ENCODE measurements at regions not wholly inside any gene's neighbourhood (a gene's known extent, or its start where the extent isn't known, plus 50 kb on each side); places are given as distances from the start of the nearest gene placed in this dataset.
"Not testable (repeated sequence)": the region's sequence is repeated elsewhere in the genome, so short reads cannot be mapped to it uniquely, and the experiment has no call there.

DNA sequence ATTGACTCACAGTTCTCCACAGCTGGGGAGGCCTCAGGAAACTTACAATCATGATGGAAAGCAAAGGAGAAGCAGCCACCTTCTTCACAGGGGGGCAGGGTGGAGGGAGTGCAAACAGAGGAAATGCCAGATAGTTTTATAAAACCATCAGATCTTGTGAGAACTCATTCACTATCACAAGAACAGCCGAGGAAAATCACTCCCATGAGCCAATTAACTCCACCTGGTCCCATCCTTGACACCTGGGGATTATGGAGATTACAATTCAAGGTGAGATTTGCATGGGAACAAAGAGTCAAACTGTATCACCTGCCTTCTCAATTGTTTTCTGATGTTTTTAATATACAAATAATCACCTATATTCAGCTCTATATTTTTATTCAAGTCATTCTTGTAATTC is 1527.3 kb upstream of the GOT2 start:
- no peak for ATAC-seq
- DNase-seq: no peak

GRCh38 chr16:60259956-60260355 is 1525.8 kb upstream of the GOT2 start:
- ATAC-seq (no peak), DNase-seq (no peak)

DNA sequence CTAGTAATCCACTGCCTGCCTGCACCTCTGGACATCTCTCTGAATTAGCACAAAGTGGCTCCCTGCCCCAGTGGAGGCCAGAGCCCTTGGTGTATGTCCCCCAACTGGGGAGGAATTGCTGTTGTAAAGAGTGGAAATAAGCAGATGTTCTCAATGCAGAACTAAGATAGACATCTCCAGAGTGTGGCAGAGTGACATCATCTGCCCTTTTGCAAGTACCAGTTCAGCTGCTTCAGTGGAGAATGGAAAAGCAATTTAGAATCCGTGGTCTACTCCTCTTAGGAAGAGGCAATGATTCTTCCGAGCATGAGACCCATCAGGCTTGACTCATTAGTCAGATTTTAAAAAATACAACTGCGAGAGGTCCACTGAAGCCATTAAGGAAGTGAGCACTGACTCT is 1512.0 kb upstream of the GOT2 start:
- ATAC-seq: no peak
- DNase-seq: no peak

- no peak for DNase-seq
Measured at GRCh38 chr16:60241671-60242070, 1507.6 kb upstream of the GOT2 start.

DNA sequence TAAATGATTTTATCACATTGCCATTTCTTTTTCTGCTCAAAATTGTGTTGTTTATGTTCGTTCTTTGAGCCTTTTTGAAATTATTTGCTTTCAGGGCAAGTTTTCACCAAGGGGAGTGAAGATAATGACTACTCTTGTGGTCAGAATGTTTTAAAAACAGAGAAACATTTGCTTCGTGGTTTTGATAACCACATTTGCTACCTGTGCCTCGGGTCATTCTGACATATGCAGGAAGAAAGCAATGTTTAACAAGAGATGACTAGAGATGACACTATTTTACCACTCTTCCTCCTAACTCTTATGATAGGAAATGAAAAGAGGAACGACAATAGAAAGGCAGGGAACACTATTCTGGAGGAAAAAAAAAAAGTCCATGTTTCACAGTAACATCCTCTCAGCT is 1496.5 kb upstream of the GOT2 start:
- DNase-seq: no peak
- no peak for ATAC-seq

More at GRCh38 chr16:60241671-60242070, 1507.6 kb upstream of the GOT2 start:
- no peak for ATAC-seq

DNA sequence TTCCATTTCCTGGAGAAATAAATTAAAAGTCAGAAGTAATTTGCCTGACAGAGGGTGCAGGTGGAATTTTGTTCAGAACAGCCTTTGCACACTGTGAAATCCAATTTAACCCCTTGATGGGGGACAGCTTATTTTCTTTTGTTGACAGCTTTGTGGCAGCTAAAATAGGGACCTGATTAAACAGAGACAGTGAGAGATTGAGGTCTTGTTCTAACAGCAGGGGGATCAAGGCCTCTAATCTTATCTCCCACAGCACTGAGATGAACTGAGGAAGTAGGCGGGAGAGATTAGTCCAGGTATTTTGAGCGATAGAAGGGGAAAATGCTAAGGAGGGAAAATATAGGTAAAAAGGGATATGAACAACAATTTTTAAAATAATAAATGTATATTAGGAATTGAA is 1491.4 kb upstream of the GOT2 start:
- no peak for ATAC-seq
- no peak for DNase-seq

- DNase-seq: no peak
- ATAC-seq: no peak
Measured at GRCh38 chr16:60217787-60218186, 1483.7 kb upstream of the GOT2 start.

GRCh38 chr16:60214311-60214710 is 1480.2 kb upstream of the GOT2 start:
- ATAC-seq (no peak), DNase-seq (no peak)

GRCh38 chr16:60206516-60206915 is 1472.4 kb upstream of the GOT2 start:
- ATAC-seq (no peak), DNase-seq (no peak)

- no peak for ATAC-seq
- no peak for DNase-seq
Measured at GRCh38 chr16:60204181-60204580, 1470.1 kb upstream of the GOT2 start.

DNA sequence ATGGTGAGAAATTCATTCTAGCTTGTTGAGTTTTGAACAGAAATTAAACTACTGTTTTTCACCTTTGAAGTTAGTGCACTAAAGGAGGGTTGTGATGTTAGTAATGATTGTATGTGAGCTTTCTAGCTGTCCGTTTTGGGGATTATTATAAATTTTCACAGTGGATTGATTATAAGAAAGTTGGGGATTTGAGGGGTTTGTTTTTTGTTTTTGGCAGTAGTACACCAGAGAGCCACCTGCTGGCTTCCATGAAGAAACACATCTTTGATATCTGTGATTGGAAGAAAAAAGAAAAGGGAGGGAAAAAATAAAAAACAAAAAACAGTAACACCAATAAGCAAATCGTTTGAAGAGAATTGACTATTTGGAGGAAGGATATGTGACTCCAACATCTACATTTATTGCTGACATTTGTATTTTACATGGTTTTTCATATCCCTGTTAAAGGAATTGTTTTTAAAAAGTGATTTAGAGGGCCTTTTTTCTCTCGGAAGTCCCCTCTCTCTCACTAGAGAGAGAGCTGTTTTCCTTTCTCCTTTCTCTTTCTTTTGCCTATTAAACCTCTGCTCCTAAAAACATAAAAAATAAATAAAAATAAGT is 1469.5 kb upstream of the GOT2 start:
- no peak for ATAC-seq
- no peak for DNase-seq

DNA sequence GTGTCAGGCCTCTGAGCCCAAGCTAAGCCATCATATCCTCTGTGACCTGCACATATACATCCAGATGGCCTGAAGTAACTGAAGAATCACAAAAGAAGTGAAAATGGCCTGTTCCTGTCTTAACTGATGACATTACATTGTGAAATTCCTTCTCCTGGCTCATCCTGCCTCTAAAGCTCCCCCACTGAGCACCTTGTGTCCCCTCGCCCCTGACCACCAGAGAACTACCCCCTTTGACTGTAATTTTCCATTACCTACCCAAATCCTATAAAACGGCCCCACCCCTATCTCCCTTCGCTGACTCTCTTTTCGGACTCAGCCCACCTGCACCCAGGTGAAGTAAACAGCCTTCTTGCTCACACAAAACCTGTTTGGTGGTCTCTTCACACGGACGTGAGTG is 1466.6 kb upstream of the GOT2 start:
- not testable (repeated sequence) for ATAC-seq

GRCh38 chr16:60200161-60200560 is 1466.0 kb upstream of the GOT2 start:
- DNase-seq (no peak), ATAC-seq (no peak)

More for the DNA sequence above, 1466.6 kb upstream of the GOT2 start:
- not testable (repeated sequence) for DNase-seq

GRCh38 chr16:60199150-60199549 is 1465.0 kb upstream of the GOT2 start:
- ATAC-seq (no peak), DNase-seq (no peak)

- DNase-seq: no peak
- no peak for ATAC-seq
Measured at GRCh38 chr16:60181536-60181935, 1447.4 kb upstream of the GOT2 start.

DNA sequence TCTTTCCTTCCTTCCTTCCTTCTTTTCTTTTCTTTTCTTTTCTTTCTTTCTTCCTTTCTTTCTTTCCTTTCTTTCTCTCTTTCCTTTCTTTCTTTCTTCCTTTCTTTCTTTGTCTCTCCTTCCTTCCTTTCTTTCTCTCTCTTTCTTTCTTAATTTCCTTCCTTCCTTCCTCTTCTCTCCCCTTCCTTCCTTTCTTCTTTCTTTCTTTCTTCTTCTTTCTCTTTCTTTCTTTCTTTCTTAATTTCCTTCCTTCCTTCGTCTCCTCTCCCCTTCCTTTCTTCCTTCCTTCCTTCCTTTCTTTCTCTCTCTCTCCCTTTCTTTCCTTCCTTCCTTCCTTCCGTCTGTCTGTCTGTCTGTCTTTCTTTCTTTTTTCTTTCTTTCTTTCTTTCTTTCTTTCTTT is 1446.5 kb upstream of the GOT2 start:
- no peak for ATAC-seq
- DNase-seq: no peak

DNA sequence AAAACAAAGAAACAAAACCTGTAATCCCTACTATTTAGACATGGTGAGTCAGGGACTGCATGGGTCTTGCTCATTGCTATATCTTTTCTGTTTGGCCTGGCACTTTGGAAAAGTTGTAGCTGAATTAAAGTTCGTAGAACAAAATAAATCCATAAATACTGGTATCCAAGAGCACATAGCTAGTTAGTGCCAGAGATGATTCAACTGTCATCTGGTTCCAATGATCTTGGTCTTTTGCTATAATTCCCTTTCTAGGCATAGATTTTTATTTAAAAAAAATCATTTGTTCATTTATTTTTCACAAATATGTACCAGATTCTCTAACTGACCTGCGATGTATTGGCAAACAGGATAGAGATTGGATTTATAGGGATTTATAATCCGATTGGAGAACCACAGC is 1436.1 kb upstream of the GOT2 start:
- DNase-seq (no peak), ATAC-seq (no peak)

GRCh38 chr16:60166111-60166510 is 1432.0 kb upstream of the GOT2 start:
- ATAC-seq (no peak), DNase-seq (no peak)

GRCh38 chr16:60151987-60152386 is 1417.9 kb upstream of the GOT2 start:
- DNase-seq (no peak), ATAC-seq (no peak)

DNA sequence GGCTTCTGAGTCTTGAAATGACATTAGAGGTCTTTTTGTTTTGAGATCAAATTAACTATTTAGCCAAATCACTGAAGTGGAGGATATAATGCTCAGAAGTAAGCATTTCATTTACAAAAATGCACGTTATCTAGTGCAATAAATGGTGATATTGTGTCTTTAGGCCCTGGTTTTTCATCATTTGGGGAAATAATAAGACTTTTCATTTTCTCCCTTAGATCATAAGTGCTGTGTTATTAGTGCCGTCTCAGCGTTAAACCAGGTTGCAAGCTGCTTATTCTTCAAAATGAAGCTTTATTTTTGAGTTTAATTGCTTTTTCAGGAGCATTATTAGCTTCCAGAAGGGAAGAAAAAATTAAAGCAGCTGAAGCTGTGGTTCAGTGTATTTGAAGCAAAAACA is 1416.8 kb upstream of the GOT2 start:
- DNase-seq (no peak), ATAC-seq (no peak)

DNA sequence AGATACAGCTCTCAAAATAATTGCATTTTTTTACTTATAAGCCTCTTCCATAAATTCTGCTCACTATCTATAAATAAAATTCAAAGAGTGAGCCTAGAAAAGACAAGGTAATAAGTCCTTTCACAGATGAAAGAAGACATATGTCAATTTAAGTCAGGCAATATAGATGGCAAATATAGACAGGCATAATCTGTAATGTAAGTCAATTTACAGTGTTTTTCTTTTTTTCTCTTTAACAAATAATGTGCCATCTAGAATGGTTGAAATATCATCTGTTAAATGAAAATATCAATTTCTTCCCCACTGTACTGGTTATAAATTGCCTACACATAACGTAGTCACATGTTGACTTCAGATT is 1409.2 kb upstream of the GOT2 start:
- DNase-seq (no peak), ATAC-seq (no peak)

GRCh38 chr16:60142619-60143347 is 1408.7 kb upstream of the GOT2 start:
- ATAC-seq (no peak), DNase-seq (no peak)

DNA sequence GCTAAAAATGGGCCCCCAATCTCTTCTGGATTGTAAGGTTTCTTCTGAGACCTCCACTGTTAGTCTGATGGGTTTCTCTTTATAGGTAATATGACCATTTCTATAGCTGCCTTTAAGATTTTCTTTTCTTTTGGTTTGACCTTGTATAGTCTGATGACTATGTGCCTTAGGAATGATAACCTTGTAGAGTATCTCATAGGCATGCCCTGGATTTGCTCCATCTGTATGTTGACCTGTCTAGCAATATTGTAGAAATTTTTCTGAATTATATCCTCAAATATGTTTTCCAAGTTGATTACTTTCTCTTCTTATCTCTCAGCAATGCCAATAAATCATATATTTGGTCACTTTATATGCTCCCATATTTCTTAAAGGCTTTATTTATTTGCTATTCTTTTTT is 1403.8 kb upstream of the GOT2 start:
- no peak for DNase-seq
- no peak for ATAC-seq

DNA sequence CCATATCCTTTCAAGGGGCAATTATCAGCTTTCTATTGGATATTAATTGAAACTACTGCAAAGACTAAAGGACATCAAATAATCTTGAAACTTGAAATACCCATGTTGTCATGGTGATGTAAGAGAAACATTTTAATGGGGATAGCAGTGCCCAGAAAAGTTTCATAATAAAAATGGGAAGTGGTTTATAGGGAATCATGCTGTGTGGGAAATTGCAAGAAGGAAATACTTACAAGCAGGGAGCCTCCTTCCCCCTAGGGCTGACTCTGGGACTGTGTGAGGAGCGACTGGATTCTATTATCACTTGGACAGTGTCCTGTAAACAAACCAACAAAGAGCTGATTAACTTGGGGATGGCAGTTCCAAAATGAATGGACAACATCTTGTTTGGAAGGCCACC is 1393.1 kb upstream of the GOT2 start:
- ATAC-seq (no peak), DNase-seq (no peak)
